ENCODE measurements at regions not wholly inside any gene's neighbourhood (a gene's known extent, or its start where the extent isn't known, plus 50 kb on each side); places are given as distances from the start of the nearest gene placed in this dataset.

- CTCF ChIA-PET: no interaction called here
- POLR2A ChIA-PET: no interaction called here
Measured at GRCh38 chr6:134529305-134529704, 211.4 kb upstream of the SGK1 start.

More at GRCh38 chr6:134529305-134529704, 211.4 kb upstream of the SGK1 start:
- intact Hi-C loops (cut with micrococcal nuclease): no loop called here
- dilution Hi-C loops (cut with MboI; ENCODE audit: extremely low pct_ligation_motif_present, low sequenced_read_pairs): loop anchor here (25.0 kb wide), 1 partner anchor 92 kb away; no protein-coding TSS in a partner anchor
- H3K27me3 ChIP-seq (ENCODE audit: control insufficient read depth in 2 of 2, insufficient read depth in 2 of 2, low read length in 2 of 2): no peaks in the 10 kb centered on the region
- H3K4me2 ChIP-seq (ENCODE audit: insufficient read depth, low read length): no peak overlapping the region
- peaks cover 14% of the 10 kb centered on the region for H3K4me1 ChIP-seq (ENCODE audit: control insufficient read depth, extremely low read depth, insufficient read depth, low read length)
- H3K27ac ChIP-seq (ENCODE audit: insufficient read depth, low read depth, low read length): no peak overlapping the region
- H3K9me1 ChIP-seq (replicated peaks; ENCODE audit: control insufficient read depth, extremely low read depth, insufficient read depth, low read length): no peaks in the 10 kb centered on the region
- TF ChIP-seq EZH2 (IDR thresholded peaks at IDR 0.05; ENCODE audit: borderline replicate concordance, low read depth, low read length, severe bottlenecking) (no peak), MAX (IDR thresholded peaks at IDR 0.05; ENCODE audit: insufficient read depth, insufficient read length) (no peak), CTCF (IDR thresholded peaks at IDR 0.05; ENCODE audit: extremely low read depth in 1 of 2, insufficient read depth in 1 of 2, low read depth in 1 of 2, low read length in 2 of 2) (no peak), GATA2 (IDR thresholded peaks at IDR 0.05; ENCODE audit: insufficient read depth, insufficient read length, low read depth, low read length) (no peak), POLR2AphosphoS5 (IDR thresholded peaks at IDR 0.05; ENCODE audit: insufficient read depth, low read depth, low read length) (no peak), JUN (IDR thresholded peaks at IDR 0.05; ENCODE audit: borderline replicate concordance, insufficient read depth, insufficient read length, low read depth) (no peak), FOS (IDR thresholded peaks at IDR 0.05; ENCODE audit: borderline replicate concordance, insufficient read depth, low read length) (no peak), POLR2A (IDR thresholded peaks at IDR 0.05; ENCODE audit: low read depth, low read length) (no peak), MYC (IDR thresholded peaks at IDR 0.05; ENCODE audit: low read depth, low read length) (no peak)
- H3K9ac ChIP-seq (replicated peaks; ENCODE audit: extremely low read depth, insufficient read depth, low read length): no peak overlapping the region
- FAIRE-seq: no peak
- no peak overlapping the region for H3K4me3 ChIP-seq (replicated peaks in 1 of 3; ENCODE audit: insufficient read depth in 1 of 3, low read depth in 1 of 3, low read length in 3 of 3)
- no peak for DNase-seq (ENCODE audit: low read depth, low spot score)
- no peak overlapping the region for H2AFZ ChIP-seq (ENCODE audit: low read depth, low read length)
- H4K20me1 ChIP-seq (replicated peaks; ENCODE audit: control insufficient read depth, extremely low read depth, insufficient read depth, low read length): no peaks in the 10 kb centered on the region
- no peaks in the 10 kb centered on the region for H3K36me3 ChIP-seq (ENCODE audit: control insufficient read depth in 2 of 2, extremely low read depth in 1 of 2, insufficient read depth in 2 of 2, low read length in 2 of 2)
- H3K9me3 ChIP-seq (replicated peaks; ENCODE audit: control insufficient read depth, insufficient read depth, low read length): no peaks in the 10 kb centered on the region
- BruUV-seq (replicated peaks): no TSS peak
- no peaks in the 10 kb centered on the region for H3K79me2 ChIP-seq (ENCODE audit: control insufficient read depth, insufficient read depth, low read length)

Data from endothelial cell of umbilical vein (primary cell).